Esophagus muscularis mucosa (tissue), 3 donors: ENCODE measurements at regions not wholly inside any gene's neighbourhood (a gene's known extent, or its start where the extent isn't known, plus 50 kb on each side); places are given as distances from the start of the nearest gene placed in this dataset.

ENCODE experiments used
- CTCF ChIP-seq, 3 experiments: fragments of 200-600 bp in 2 of 3; fragments of 450-650 bp in 1 of 3; sonication (generic) in 2 of 3; IDR thresholded peaks; one replicate each; pipeline ENCODE4 v1.5.1; 2017 to 2019; ENCODE audit warnings: antibody characterized with exemption in 3 of 3, mild to moderate bottlenecking in 2 of 3, moderate library complexity in 1 of 3
- POLR2A ChIP-seq: fragments of 450-650 bp; IDR thresholded peaks from one replicate; pipeline ENCODE4 v1.6.1; 2017; ENCODE audit warnings: antibody characterized with exemption, moderate library complexity, mild to moderate bottlenecking, low read depth

- TF ChIP-seq POLR2A, result no peak
- TF ChIP-seq CTCF (IDR thresholded peaks at IDR 0.05), result no peak
These were observed 301.9 kb downstream of the TEX13C start for GRCh38 chrX:125621588-125621927.
